ENCODE measurements at regions not wholly inside any gene's neighbourhood (a gene's known extent, or its start where the extent isn't known, plus 50 kb on each side); places are given as distances from the start of the nearest gene placed in this dataset.
A peak's percentile ranks its signal among the peaks of the same experiment; 100 is the strongest.
"Not testable (repeated sequence)": the region's sequence is repeated elsewhere in the genome, so short reads cannot be mapped to it uniquely, and the experiment has no call there.

DNA sequence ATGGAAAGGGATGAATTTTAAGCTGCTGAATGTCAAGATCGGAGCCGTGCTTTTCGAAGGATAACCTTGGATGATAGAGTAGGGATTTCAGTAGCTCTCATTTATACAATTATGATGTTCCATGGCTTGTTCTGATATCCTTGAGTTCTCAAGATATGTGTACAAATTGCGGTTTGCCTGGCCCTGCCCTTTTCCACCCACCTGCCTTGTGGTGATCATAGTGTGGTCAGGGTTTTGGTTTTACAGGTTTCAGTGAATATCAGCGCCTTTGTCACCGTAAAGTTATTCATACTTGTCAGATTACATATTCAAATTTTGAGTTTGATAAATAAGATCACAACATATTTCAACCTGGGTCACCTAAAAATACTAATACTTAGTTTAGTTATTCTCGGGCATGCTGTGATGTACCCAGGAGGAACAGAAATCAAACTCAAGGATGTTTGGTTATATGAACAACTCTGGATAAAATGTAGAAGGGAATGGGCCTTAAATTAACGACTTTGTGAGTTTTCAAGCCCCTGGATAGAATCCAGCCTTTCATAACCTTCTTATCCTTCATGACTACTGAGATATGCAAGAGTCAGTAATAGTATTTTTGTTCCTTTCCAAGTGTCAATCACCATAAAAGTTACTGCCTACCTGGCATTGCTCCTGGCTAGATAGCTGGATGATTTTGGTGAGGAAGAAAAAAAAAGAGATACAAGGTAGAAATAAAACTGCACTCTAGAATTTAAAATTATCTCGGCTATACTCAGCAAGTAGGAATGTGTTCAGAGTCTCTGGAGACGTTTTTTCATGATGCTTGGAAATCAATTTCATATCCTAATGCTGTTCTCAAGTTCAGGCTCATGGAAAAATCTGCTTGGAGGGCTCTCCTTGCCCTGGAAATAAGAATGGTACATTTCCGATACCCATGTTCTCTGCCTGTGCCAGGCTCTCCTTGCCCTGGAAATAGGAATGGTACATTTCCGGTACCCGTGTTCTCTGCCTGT lies 209.2 kb upstream of the TPRG1 start:
- H3K4me3 ChIP-seq (ENCODE audit: low read depth, low read length) = no peak overlapping the region
- DNase-seq (ENCODE audit: low read depth) = no peak

DNA sequence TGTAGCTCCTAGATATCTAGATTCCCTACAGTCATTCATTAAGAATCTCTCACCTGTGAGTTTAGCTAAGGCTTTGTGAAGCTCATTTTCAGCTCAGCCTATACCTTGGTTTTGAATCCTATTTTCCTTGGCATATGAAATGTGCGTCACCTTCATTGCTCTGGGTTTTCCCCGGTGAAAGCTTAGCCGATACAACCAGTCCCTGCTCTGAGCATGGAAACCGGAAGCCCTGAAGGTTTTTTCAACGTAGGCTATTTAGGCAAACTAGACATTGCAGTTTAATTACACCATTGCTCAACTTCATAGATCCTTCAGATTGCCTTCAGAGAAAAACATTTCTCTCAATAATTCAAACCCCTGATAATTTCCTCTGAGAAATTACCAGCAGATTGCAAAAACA lies 206.8 kb upstream of the TPRG1 start:
- no peak overlapping the region for H3K4me3 ChIP-seq (ENCODE audit: low read depth, low read length)
- DNase-seq (ENCODE audit: low read depth) = no peak

DNA sequence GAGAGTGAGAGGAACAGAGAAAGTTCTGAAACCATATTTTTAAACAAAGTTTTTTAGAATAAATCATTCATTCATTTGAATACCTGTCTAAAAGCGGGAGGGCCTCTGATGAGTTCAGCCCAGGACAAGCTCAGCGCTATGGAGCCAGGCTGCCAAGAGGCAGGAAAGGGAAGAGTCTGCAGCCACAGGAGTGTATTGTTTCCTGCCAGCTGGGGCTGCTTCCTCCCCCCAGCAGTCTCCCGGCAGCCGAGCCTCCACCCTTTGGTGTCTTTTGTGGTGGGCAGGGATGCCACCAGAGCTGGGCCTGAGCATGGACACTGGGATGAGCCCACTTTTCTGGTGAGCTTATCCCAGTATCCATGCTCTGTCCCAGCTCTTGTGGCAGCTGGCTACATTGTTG lies 199.5 kb upstream of the TPRG1 start:
- no peak overlapping the region for H3K4me3 ChIP-seq (ENCODE audit: low read depth, low read length)
- DNase-seq (ENCODE audit: low read depth) = no peak

DNA sequence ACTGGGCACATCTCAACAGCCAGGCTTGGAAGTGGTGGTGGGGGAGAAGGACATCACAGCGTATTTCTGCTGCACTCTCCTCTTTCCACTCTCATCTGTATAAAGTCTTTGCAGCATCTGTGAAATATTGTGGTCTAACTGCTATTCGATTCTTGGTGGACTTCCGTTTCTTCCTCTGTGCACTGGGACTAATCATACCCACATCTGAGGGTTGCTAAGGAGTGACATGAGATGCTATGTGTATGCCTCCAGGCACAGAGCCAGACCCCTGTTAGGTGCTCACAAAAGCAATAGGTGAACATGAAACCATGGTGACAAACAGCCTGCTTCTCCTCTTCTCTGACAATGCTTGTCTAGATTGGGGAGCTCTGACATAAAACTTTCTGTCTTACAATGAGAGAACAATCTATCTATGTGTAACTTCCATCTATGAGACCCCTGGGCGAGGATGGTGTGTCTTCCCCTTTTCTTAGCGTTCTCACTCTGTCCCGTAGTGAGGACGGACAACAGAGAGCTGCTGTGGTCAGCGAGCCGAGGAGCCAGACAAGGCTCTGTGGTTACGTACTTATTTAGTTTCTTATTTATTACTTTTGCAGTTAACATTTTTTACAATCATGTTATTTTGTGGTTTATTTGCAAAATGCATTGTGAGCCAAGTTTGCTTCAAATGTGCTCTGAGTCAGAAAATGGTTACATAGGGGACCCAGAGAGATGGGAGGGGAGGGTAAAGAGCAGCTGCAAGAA lies 196.7 kb upstream of the TPRG1 start:
- H3K4me3 ChIP-seq (ENCODE audit: low read depth, low read length) = peak overlapping the region; percentile 10
- DNase-seq (ENCODE audit: low read depth) = peak; percentile 58

DNA sequence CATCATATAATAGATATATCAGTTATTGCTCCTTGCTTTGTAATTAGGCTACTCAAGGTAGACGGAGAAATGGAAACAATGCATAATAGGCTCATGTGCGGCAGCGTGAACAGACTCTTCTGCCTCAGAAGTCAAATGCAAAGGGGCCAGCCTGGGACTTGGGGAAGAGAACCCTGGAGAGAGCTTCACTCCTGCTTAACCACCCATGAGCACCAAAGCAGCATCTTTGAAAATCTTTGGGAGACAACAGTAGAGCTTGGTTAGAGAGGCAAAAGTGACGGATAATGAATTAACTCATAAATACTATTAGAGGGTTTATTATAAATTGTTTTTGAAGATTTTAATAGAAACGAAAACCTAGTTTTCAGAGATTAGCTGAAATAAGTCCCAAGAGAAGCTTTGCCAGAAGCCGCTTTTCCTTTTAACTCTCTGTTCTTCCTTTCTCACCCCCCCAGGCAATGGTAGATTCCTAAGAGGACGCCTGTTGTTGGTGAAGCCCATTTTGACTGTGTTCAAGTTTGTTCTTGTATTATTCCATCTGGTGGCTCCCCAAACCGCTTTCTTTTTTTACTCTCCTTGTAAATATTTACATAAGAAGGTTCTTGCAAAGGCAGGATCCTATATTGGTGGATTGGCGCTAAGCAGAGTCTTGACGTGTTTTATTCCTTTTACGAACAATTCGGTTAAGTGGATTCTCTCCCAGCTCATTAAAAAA lies 196.0 kb upstream of the TPRG1 start:
- DNase-seq (ENCODE audit: low read depth) = no peak
- H3K4me3 ChIP-seq (ENCODE audit: low read depth, low read length) = no peak overlapping the region

DNA sequence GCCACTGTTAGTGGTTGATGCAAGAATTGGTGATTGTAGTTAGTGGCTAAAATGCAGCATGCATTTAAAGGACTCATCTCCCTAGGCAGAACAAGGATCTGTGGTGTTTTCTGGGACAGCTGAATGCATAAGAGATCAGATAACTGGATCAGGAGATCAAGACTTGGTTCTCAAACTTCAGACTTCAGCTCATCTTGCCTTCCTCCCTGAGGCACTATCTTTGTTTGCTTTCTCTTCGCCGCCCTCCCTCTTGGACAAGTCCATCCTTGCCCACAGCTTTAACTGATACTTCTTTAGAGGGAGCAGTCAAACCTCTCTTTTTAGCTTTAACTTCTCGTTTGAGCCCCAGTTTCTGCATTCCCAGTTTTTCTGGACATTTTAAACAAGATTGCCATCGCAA lies 195.4 kb upstream of the TPRG1 start:
- H3K4me3 ChIP-seq (ENCODE audit: low read depth, low read length) = no peak overlapping the region

DNA sequence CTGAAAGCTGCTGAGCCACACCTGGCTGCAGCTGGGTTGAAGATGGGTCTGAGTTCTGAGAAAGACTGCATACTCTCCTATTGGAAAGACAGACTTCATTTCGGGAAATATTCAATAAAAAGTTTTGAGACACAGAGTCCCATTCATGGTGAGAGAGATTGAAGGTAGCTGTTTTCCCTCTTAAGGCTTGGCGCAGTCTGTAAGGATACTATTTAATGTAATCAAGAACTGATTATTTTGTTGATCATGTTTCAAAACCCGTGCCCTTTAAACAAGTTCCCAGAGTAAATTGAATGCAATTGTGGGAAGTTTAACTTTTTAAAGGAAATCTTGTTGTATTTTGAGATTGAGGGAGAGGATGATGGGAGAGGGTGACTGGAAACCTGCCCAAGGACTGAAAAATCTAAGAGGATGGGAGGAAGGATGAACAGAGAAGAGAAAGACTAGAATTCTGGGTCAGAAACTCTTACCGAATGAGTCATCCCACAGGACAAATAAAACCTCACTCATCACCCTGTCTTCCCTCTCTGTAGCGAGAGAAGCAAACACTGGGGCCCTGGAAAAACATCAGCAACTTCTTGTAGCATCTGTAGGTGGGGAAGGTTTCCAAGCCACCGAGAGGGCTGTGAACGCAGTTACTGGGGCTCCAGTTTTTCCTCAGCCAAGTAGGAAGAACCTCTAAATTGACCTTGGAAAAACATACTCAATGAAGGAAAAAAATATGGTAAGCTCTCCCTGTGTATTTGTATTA lies 193.2 kb upstream of the TPRG1 start:
- DNase-seq (ENCODE audit: low read depth) = peak; percentile 78

More for the DNA sequence above, 195.4 kb upstream of the TPRG1 start:
- no peak for DNase-seq (ENCODE audit: low read depth)

DNA sequence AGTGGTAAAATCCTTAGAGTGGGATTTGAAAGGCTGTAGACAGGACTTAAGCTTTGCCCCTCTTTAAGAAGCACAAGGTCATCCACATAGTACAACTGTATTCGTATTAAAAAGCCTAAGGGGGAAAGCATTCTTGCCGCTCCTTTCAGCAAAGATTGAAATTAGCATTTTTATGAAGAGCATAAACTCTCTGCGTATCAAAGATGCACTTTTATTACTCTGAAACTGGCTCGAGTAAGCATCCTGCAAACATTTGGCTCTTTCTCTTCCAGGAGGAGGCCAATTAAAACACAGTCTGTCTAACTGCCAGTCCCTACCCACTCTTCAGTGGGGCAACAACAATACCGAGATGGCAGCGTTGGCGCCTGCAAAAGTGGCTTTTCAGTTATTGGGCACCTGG lies 192.5 kb upstream of the TPRG1 start:
- no peak overlapping the region for H3K4me3 ChIP-seq (ENCODE audit: low read depth, low read length)
- no peak for DNase-seq (ENCODE audit: low read depth)

More for the DNA sequence above, 193.2 kb upstream of the TPRG1 start:
- H3K4me3 ChIP-seq (ENCODE audit: low read depth, low read length) = no peak overlapping the region

DNA sequence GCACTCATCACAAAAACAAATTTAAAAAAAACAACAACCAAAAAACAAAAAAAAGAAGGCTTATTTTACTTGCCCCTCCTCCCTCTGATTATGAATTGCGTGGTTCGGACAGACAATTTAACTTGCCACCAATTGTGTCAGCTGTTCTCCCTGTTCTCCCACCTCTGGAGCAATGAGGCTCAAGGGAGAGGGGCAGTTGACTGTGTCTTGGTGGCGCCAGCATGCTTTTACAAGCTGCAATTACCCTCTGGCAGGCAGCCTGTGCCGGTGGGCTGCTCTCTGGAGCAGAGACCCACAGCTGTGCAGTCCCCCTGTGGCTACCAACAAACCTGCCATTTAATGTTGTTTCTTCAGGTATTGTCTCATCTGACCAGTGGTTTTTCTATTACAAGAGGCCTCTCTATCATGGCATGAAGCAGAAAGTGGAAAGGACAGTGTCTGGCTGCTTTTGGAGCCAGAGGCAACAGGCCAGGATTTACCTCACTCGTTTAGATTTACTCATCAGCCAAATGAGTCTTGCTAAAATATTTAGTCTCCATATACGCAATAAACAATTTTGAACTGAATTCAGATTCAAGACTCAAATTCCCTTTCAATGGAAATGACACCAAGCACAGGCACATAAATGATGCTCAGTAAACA lies 192.0 kb upstream of the TPRG1 start:
- DNase-seq (ENCODE audit: low read depth) = no peak
- no peak overlapping the region for H3K4me3 ChIP-seq (ENCODE audit: low read depth, low read length)

DNA sequence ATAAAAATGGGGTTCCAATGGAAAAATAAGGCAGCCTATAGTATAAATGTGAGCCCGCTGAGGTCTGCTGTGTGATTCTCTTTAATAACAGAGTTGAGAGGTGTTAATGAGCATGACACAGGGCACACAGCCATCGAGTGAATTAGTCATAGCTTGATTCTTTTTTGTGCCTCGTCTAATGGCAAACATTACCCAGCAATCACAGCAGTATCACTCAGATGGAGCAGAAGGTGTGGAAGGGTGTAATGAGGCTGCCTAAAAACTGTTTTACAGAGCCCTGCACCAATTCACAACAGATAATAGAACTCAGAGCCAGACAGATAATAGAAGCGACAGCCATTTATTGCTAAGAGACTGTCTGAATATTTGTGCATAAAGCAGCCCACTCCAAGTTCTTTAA lies 178.6 kb upstream of the TPRG1 start:
- DNase-seq (ENCODE audit: low read depth) = no peak
- H3K4me3 ChIP-seq (ENCODE audit: low read depth, low read length) = no peak overlapping the region

DNA sequence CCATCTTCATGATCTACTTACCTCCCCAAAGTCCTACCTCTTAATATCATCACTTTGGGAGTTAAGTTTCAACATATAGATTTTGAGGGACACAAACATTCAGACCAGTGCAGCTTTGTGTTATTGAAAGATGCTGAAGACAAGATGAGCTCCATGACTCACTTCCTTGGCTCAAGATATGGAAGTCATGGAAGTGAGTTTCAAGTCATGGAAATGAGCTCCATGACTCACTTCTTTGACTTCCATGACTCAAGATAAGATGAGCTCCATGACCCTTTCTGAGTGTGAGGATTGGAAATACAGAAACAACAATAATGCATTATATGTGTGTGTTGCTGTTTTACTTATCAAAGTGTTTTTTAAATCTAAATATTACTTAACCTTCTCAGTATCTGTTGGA lies 170.2 kb upstream of the TPRG1 start:
- H3K4me3 ChIP-seq (ENCODE audit: low read depth, low read length) = no peak overlapping the region
- DNase-seq (ENCODE audit: low read depth) = peak; percentile 38

DNA sequence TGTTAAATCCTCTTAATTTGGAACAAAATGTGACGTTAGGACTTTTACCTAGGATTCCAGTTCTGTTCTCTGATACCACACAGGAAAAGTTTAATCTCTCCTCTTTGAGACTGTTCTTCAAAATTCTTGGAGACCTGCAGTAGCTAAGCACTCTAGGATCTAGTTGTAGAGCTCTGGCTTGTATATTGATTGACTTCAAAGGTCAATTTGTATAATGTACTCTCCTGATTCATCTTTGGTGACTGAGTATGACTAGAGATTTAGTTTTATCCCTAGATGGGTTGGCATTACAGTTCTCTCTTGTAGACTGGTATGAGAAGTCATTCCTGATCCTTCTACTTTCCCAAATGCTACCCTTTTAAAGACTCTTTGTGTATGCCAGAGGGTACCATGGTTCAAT lies 168.4 kb upstream of the TPRG1 start:
- no peak for DNase-seq (ENCODE audit: low read depth)
- no peak overlapping the region for H3K4me3 ChIP-seq (ENCODE audit: low read depth, low read length)

DNA sequence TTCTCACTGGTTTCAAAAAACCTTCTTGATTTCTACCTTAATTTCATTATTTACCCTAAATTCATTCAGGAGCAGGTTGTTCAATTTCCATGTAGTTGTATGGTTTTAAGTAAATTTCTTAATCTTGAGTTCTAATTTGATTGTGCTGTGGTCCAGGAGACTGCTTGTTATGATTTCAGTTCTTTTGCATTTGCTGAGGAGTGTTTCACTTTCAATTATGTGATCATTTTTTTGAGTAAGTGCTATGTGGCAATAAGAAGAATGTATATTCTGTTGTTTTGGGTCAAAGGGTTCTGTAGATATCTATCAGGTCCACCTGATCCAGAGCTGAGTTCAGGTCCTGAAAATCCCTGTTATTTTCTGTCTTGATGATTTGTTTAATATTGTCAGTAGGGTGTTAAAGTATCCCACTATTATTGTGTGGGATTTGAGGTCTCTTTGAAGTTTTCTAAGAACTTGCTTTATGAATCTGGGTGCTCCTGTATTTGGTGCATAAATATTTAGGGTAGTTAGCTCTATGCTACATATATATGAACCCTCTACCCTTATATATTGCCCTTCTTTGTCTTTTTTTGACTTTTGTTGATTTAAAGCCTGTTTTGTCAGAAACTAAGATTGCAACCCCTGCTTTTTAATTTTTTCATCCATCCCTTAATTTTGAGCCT lies 158.4 kb upstream of the TPRG1 start:
- no peak for DNase-seq (ENCODE audit: low read depth)
- H3K4me3 ChIP-seq (ENCODE audit: low read depth, low read length) = no peak overlapping the region

DNA sequence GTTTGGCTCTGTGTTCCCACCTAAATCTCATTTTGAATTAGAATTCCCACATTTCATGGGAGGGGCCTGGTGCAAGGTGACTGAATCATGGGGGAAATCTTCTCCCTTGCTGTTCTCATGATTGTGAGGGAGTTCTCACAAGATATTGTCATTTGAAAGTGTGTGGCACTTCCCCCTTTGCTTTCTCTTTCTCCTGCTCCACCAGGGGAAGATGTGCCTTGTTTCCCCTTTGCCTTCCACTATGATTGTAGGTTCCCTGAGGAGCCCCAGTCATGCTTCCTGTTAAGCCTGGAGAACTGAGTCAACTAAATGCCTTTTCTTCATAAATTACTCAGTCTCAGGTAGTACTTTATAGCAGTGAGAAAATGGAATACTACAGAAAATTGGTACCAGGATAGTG lies 157.2 kb upstream of the TPRG1 start:
- DNase-seq (ENCODE audit: low read depth) = no peak
- no peak overlapping the region for H3K4me3 ChIP-seq (ENCODE audit: low read depth, low read length)

DNA sequence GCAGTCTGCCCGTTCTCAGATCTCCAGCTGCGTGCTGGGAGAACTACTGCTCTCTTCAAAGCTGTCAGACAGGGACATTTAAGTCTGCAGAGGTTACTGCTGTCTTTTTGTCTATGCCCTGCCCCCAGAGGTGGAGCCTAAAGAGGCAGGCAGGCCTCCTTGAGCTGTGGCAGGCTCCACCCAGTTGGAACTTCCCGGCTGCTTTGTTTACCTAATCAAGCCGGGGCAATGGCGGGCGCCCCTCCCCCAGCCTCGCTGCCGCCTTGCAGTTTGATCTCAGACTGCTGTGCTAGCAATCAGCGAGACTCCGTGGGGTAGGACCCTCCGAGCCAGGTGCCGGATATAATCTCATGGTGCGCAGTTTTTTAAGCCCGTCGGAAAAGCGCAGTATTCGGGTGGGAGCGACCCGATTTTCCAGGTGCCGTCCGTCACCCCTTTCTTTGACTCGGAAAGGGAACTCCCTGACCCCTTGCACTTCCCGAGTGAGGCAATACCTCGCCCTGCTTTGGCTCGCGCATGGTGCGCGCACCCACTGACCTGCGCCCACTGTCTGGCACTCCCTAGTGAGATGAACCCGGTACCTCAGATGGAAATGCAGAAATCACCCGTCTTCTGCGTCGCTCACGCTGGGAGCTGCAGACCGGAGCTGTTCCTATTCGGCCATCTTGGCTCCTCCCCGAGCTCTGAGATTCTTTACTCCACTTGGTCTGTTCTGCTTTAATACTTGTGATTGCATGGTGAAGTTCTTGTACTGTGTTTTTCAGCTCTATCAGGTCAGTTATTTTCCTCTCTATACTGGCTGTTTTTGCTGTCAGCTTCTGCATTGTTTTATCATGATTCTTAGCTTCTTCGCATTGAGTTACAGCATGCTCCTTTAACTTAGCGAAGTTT lies 148.9 kb upstream of the TPRG1 start:
- not testable (repeated sequence) for H3K4me3 ChIP-seq (ENCODE audit: low read depth, low read length); DNase-seq (ENCODE audit: low read depth)

DNA sequence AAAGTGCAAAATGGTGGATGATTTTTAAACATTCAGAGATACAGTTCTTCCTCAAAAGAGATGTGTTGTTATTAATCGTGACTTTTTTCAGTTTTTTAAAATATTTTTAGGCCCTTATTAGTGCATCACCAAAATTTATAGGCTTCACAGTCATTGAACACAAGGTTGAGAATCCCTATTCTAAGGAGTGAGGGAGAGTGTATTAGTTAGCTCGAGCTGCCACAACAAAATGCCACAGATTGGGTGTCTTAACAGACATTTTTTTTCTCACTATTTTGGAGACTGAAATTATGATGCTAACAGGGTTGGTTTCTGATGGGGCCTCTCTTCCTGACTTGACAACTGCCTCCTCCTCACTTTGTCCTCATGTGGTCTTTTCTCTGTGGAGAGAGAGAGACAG lies 145.9 kb upstream of the TPRG1 start:
- no peak overlapping the region for H3K4me3 ChIP-seq (ENCODE audit: low read depth, low read length)
- DNase-seq (ENCODE audit: low read depth) = no peak

DNA sequence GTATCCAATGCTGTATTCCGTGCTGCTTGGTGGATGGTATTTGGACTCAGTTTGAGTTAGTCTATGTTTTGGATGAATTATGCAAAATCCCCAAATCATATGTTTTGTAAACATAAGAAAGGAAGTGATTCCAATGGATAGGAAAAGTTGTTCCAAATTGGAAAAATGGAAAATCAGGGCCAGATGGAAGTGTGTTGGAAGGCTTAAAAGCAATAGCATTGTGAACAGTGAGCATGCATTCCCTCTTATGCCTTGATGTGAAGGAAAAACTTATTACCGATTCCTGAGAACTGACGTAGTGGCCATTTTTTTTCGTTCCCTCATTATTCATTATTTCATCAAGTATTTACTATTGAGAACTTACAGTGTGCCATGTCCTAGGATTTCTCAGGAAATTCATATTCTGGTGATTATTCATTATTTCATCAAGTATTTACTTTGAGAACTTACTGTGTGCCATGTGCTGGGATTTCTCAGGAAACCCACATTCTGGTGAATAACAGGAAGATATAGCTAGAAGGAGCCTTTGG lies 144.1 kb upstream of the TPRG1 start:
- H3K4me3 ChIP-seq (ENCODE audit: low read depth, low read length) = no peak overlapping the region
- DNase-seq (ENCODE audit: low read depth) = no peak

Data from skeletal muscle cell (primary cell).